SK-N-SH treated with all-trans-retinoic acid at 6 μM for 48 hours (cell line): ENCODE measurements at regions not wholly inside any gene's neighbourhood (a gene's known extent, or its start where the extent isn't known, plus 50 kb on each side); places are given as distances from the start of the nearest gene placed in this dataset.

Experiments used
- ARNTL ChIP-seq: fragments of 450-650 bp; formaldehyde crosslinking; IDR thresholded peaks from 2 replicates; pipeline ENCODE4 v1.5.0; 2020; ENCODE audit warnings: low read depth, mild to moderate bottlenecking, moderate library complexity, borderline replicate concordance
- SNAI2 ChIP-seq: fragments of 250-450 bp; sonication (Bioruptor Pico); IDR thresholded peaks from 2 replicates; pipeline ENCODE4 v1.5.0; 2020; ENCODE audit warnings: mild to moderate bottlenecking, moderate library complexity
- TCF4 ChIP-seq: fragments of 250-450 bp; sonication (Bioruptor Pico); IDR thresholded peaks from 2 replicates; pipeline ENCODE4 v1.8.0; 2021; ENCODE audit warnings: mild to moderate bottlenecking, moderate library complexity, borderline replicate concordance
- ZFP30 ChIP-seq: fragments of 450-650 bp; formaldehyde crosslinking; IDR thresholded peaks from 2 replicates; pipeline ENCODE4 v1.5.0; 2022; ENCODE audit warnings: mild to moderate bottlenecking, moderate library complexity

DNA sequence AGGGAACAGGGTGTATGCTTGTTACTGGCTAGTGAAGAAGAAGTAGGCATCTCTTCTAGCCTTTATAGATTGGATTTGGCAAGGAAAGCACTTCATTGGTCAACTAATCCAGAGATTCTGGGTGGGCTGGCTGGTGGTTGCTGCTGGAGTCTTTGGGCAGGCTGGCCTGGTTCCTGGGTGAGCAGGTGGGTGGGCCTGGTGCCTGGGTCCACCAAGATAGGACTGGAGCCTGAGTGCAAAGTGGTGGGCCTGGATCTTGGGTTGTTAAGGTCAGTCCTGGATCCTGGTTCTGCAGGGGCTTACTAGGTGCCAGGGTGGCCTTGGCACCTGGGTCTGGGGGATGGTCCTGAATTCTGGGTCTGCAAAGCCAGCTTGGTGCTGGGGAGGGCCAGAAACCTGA lies 482.4 kb upstream of the GHITM start:
- TF ChIP-seq SNAI2 (no peak), ZFP30 (no peak), TCF4 (no peak), ARNTL (no peak)
